ENCODE measurements at regions not wholly inside any gene's neighbourhood (a gene's known extent, or its start where the extent isn't known, plus 50 kb on each side); places are given as distances from the start of the nearest gene placed in this dataset.

GRCh38 chr14:71384007-71384845, 477.0 kb downstream of the PCNX1 start:
- TF ChIP-seq CTCF (IDR thresholded peaks at IDR 0.05; ENCODE audit: low read depth, low read length, missing input control) (no peak), JUND (IDR thresholded peaks at IDR 0.05) (no peak), GABPA (IDR thresholded peaks at IDR 0.05 in 1 of 2, conservative IDR thresholded peaks at IDR 0.05 in 1 of 2) (no peak), RAD21 (IDR thresholded peaks at IDR 0.05) (no peak), REST (IDR thresholded peaks at IDR 0.05) (no peak)
